ENCODE measurements at regions not wholly inside any gene's neighbourhood (a gene's known extent, or its start where the extent isn't known, plus 50 kb on each side); places are given as distances from the start of the nearest gene placed in this dataset.

GRCh38 chr18:45245091-45245511, 370.2 kb upstream of the SLC14A2 start:
- TF ChIP-seq CTCF (IDR thresholded peaks at IDR 0.05; ENCODE audit: insufficient read depth, low read depth, low read length), result no peak
- no peak for TF ChIP-seq EZH2 (IDR thresholded peaks at IDR 0.05; ENCODE audit: insufficient read depth, low read length)
- FAIRE-seq, result no peak
- H3K4me3 ChIP-seq (ENCODE audit: insufficient read depth, low read depth, low read length), result no peak overlapping the region
- Mint-ChIP-seq H3K9me3 (ENCODE audit: unreplicated experiment) (peaks cover 2% of the 10 kb centered on the region), H3K4me3 (ENCODE audit: unreplicated experiment) (no peak overlapping the region), H3K27me3 (ENCODE audit: low read depth, unreplicated experiment) (no peaks in the 10 kb centered on the region), H3K4me1 (ENCODE audit: low read depth, unreplicated experiment) (peaks cover 29% of the 10 kb centered on the region), H3K36me3 (ENCODE audit: low read depth, unreplicated experiment) (no peaks in the 10 kb centered on the region), H3K27ac (ENCODE audit: unreplicated experiment) (no peak overlapping the region)
- H3K27me3 ChIP-seq (ENCODE audit: insufficient read depth, low read length), result no peaks in the 10 kb centered on the region
- peaks cover 11% of the 10 kb centered on the region for H3K4me1 ChIP-seq (ENCODE audit: insufficient read depth, low read length)
- H4K20me1 ChIP-seq (ENCODE audit: insufficient read depth, low read length), result no peaks in the 10 kb centered on the region
- peak; percentile 58 for DNase-seq (ENCODE audit: low read depth)
- H3K9ac ChIP-seq (ENCODE audit: low read length), result no peak overlapping the region
- H3K79me2 ChIP-seq (ENCODE audit: insufficient read depth, low read length), result no peaks in the 10 kb centered on the region
- H3K36me3 ChIP-seq (ENCODE audit: insufficient read depth, low read length), result no peaks in the 10 kb centered on the region
- H2AFZ ChIP-seq (ENCODE audit: low read depth, low read length), result no peak overlapping the region
- H3K9me3 ChIP-seq (ENCODE audit: insufficient read depth, low read depth, low read length), result no peaks in the 10 kb centered on the region
- H3K4me2 ChIP-seq (ENCODE audit: low read length), result no peak overlapping the region
- H3K27ac ChIP-seq (ENCODE audit: low read depth, low read length), result no peak overlapping the region

GRCh38 chr18:45248240-45248903, 366.9 kb upstream of the SLC14A2 start:
- Histone ChIP-seq H3K4me1 (ENCODE audit: insufficient read depth, low read length) (peaks cover 11% of the 10 kb centered on the region), H3K9me3 (ENCODE audit: insufficient read depth, low read depth, low read length) (no peaks in the 10 kb centered on the region), H3K27ac (ENCODE audit: low read depth, low read length) (no peak overlapping the region), H4K20me1 (ENCODE audit: insufficient read depth, low read length) (no peaks in the 10 kb centered on the region), H3K4me2 (ENCODE audit: low read length) (peak overlapping the region; percentile 34), H3K36me3 (ENCODE audit: insufficient read depth, low read length) (no peaks in the 10 kb centered on the region), H3K4me3 (ENCODE audit: insufficient read depth, low read depth, low read length) (no peak overlapping the region), H3K9ac (ENCODE audit: low read length) (no peak overlapping the region), H3K79me2 (ENCODE audit: insufficient read depth, low read length) (no peaks in the 10 kb centered on the region), H2AFZ (ENCODE audit: low read depth, low read length) (no peak overlapping the region), H3K27me3 (ENCODE audit: insufficient read depth, low read length) (no peaks in the 10 kb centered on the region)
- H3K4me3 Mint-ChIP-seq (ENCODE audit: unreplicated experiment), result no peak overlapping the region
- H3K36me3 Mint-ChIP-seq (ENCODE audit: low read depth, unreplicated experiment), result no peaks in the 10 kb centered on the region
- peak overlapping the region; percentile 67 for H3K27ac Mint-ChIP-seq (ENCODE audit: unreplicated experiment)
- no peaks in the 10 kb centered on the region for H3K27me3 Mint-ChIP-seq (ENCODE audit: low read depth, unreplicated experiment)
- peaks cover 40% of the 10 kb centered on the region for H3K4me1 Mint-ChIP-seq (ENCODE audit: low read depth, unreplicated experiment)
- DNase-seq (ENCODE audit: low read depth) (peak; percentile 96), FAIRE-seq (peak; percentile 95)
- peaks cover 2% of the 10 kb centered on the region for H3K9me3 Mint-ChIP-seq (ENCODE audit: unreplicated experiment)
- no peak for TF ChIP-seq CTCF (IDR thresholded peaks at IDR 0.05; ENCODE audit: insufficient read depth, low read depth, low read length)
- TF ChIP-seq EZH2 (IDR thresholded peaks at IDR 0.05; ENCODE audit: insufficient read depth, low read length), result no peak

GRCh38 chr18:45249246-45249661, 366.0 kb upstream of the SLC14A2 start:
- no peaks in the 10 kb centered on the region for H3K27me3 Mint-ChIP-seq (ENCODE audit: low read depth, unreplicated experiment)
- Histone ChIP-seq H3K36me3 (ENCODE audit: insufficient read depth, low read length) (no peaks in the 10 kb centered on the region), H4K20me1 (ENCODE audit: insufficient read depth, low read length) (no peaks in the 10 kb centered on the region), H2AFZ (ENCODE audit: low read depth, low read length) (no peak overlapping the region), H3K27me3 (ENCODE audit: insufficient read depth, low read length) (no peaks in the 10 kb centered on the region), H3K9ac (ENCODE audit: low read length) (no peak overlapping the region), H3K79me2 (ENCODE audit: insufficient read depth, low read length) (no peaks in the 10 kb centered on the region), H3K9me3 (ENCODE audit: insufficient read depth, low read depth, low read length) (no peaks in the 10 kb centered on the region), H3K4me1 (ENCODE audit: insufficient read depth, low read length) (peaks cover 11% of the 10 kb centered on the region), H3K4me3 (ENCODE audit: insufficient read depth, low read depth, low read length) (no peak overlapping the region), H3K4me2 (ENCODE audit: low read length) (no peak overlapping the region), H3K27ac (ENCODE audit: low read depth, low read length) (no peak overlapping the region)
- H3K27ac Mint-ChIP-seq (ENCODE audit: unreplicated experiment), result peak overlapping the region; percentile 60
- H3K4me1 Mint-ChIP-seq (ENCODE audit: low read depth, unreplicated experiment), result peaks cover 40% of the 10 kb centered on the region
- TF ChIP-seq EZH2 (IDR thresholded peaks at IDR 0.05; ENCODE audit: insufficient read depth, low read length) (no peak), CTCF (IDR thresholded peaks at IDR 0.05; ENCODE audit: insufficient read depth, low read depth, low read length) (no peak)
- peaks cover 2% of the 10 kb centered on the region for H3K9me3 Mint-ChIP-seq (ENCODE audit: unreplicated experiment)
- FAIRE-seq (no peak), DNase-seq (ENCODE audit: low read depth) (peak; percentile 76)
- H3K36me3 Mint-ChIP-seq (ENCODE audit: low read depth, unreplicated experiment), result no peaks in the 10 kb centered on the region
- H3K4me3 Mint-ChIP-seq (ENCODE audit: unreplicated experiment), result no peak overlapping the region

All from astrocyte (in vitro differentiated cells and primary cell).